MG63 (cell line): ENCODE measurements at regions not wholly inside any gene's neighbourhood (a gene's known extent, or its start where the extent isn't known, plus 50 kb on each side); places are given as distances from the start of the nearest gene placed in this dataset.
A peak's percentile ranks its signal among the peaks of the same experiment; 100 is the strongest.
"Not testable (repeated sequence)": the region's sequence is repeated elsewhere in the genome, so short reads cannot be mapped to it uniquely, and the experiment has no call there.

Source experiments
- DNase-seq: peaks from one replicate; pipeline ENCODE4 v3.0.0-alpha.2; 2020
- H3K27me3 ChIP-seq: fragments of 250-450 bp; sonication (Bioruptor Pico); 2 replicates; pipeline ENCODE4 v1.5.1; 2020; ENCODE audit warnings: mild to moderate bottlenecking, moderate library complexity
- H3K36me3 ChIP-seq: fragments of 250-450 bp; sonication (Bioruptor Pico); 2 replicates; pipeline ENCODE4 v1.5.1; 2020; ENCODE audit warnings: mild to moderate bottlenecking, moderate library complexity
- H3K4me3 ChIP-seq: fragments of 250-450 bp; sonication (Bioruptor Pico); 2 replicates; pipeline ENCODE4 v1.5.1; 2020; ENCODE audit warnings: mild to moderate bottlenecking, moderate library complexity
- H3K9me3 ChIP-seq: fragments of 250-450 bp; sonication (Bioruptor Pico); 2 replicates; pipeline ENCODE4 v1.5.1; 2020; ENCODE audit warnings: mild to moderate bottlenecking, moderate library complexity

GRCh38 chr22:47888817-47889216 lies 1126.4 kb downstream of the TBC1D22A start:
- no peaks in the 10 kb centered on the region for H3K36me3 ChIP-seq
- no peak for DNase-seq
- H3K9me3 ChIP-seq = no peaks in the 10 kb centered on the region
- H3K27me3 ChIP-seq = no peaks in the 10 kb centered on the region
- no peak overlapping the region for H3K4me3 ChIP-seq

GRCh38 chr22:47884775-47885174 lies 1122.3 kb downstream of the TBC1D22A start:
- no peaks in the 10 kb centered on the region for H3K9me3 ChIP-seq
- no peaks in the 10 kb centered on the region for H3K27me3 ChIP-seq
- no peaks in the 10 kb centered on the region for H3K36me3 ChIP-seq
- no peak for DNase-seq
- no peak overlapping the region for H3K4me3 ChIP-seq

- Histone ChIP-seq H3K9me3 (no peaks in the 10 kb centered on the region), H3K4me3 (no peak overlapping the region), H3K27me3 (no peaks in the 10 kb centered on the region), H3K36me3 (no peaks in the 10 kb centered on the region)
- no peak for DNase-seq
These were observed 1121.8 kb downstream of the TBC1D22A start for GRCh38 chr22:47884200-47884599.

- Histone ChIP-seq H3K9me3 (no peaks in the 10 kb centered on the region), H3K4me3 (no peak overlapping the region), H3K27me3 (no peaks in the 10 kb centered on the region), H3K36me3 (no peaks in the 10 kb centered on the region)
- DNase-seq = no peak
These were observed 1121.3 kb downstream of the TBC1D22A start for GRCh38 chr22:47883757-47884156.

- Histone ChIP-seq H3K9me3 (no peaks in the 10 kb centered on the region), H3K4me3 (no peak overlapping the region), H3K36me3 (no peaks in the 10 kb centered on the region), H3K27me3 (no peaks in the 10 kb centered on the region)
- DNase-seq = no peak
These were observed 1116.9 kb downstream of the TBC1D22A start for GRCh38 chr22:47879346-47879745.

GRCh38 chr22:47878460-47878859 lies 1116.0 kb downstream of the TBC1D22A start:
- Histone ChIP-seq H3K27me3 (no peaks in the 10 kb centered on the region), H3K9me3 (no peaks in the 10 kb centered on the region), H3K36me3 (no peaks in the 10 kb centered on the region), H3K4me3 (no peak overlapping the region)
- DNase-seq = no peak

- H3K36me3 ChIP-seq = no peaks in the 10 kb centered on the region
- H3K4me3 ChIP-seq = no peak overlapping the region
- no peaks in the 10 kb centered on the region for H3K27me3 ChIP-seq
- H3K9me3 ChIP-seq = 0 out of 2 replicates have a peak, but pooled peaks cover under 1% of the 10 kb centered on the region
- no peak for DNase-seq
These were observed 1110.5 kb downstream of the TBC1D22A start for GRCh38 chr22:47872761-47873535.

- Histone ChIP-seq H3K27me3 (no peaks in the 10 kb centered on the region), H3K36me3 (no peaks in the 10 kb centered on the region), H3K4me3 (no peak overlapping the region), H3K9me3 (0 out of 2 replicates have a peak, but pooled peaks cover 5% of the 10 kb centered on the region)
- no peak for DNase-seq
These were observed 1103.2 kb downstream of the TBC1D22A start for GRCh38 chr22:47865626-47866025.

- H3K9me3 ChIP-seq = no peaks in the 10 kb centered on the region
- no peaks in the 10 kb centered on the region for H3K36me3 ChIP-seq
- DNase-seq = no peak
- no peak overlapping the region for H3K4me3 ChIP-seq
- no peaks in the 10 kb centered on the region for H3K27me3 ChIP-seq
These were observed 1099.9 kb downstream of the TBC1D22A start for GRCh38 chr22:47862394-47862793.

GRCh38 chr22:47860907-47861306 lies 1098.5 kb downstream of the TBC1D22A start:
- not testable (repeated sequence) for H3K36me3 ChIP-seq, H3K9me3 ChIP-seq, H3K27me3 ChIP-seq, DNase-seq, H3K4me3 ChIP-seq

- H3K36me3 ChIP-seq = no peaks in the 10 kb centered on the region
- DNase-seq = no peak
- H3K4me3 ChIP-seq = no peak overlapping the region
- no peaks in the 10 kb centered on the region for H3K9me3 ChIP-seq
- no peaks in the 10 kb centered on the region for H3K27me3 ChIP-seq
These were observed 1097.6 kb downstream of the TBC1D22A start for GRCh38 chr22:47859881-47860525.

- no peaks in the 10 kb centered on the region for H3K9me3 ChIP-seq
- H3K27me3 ChIP-seq = no peaks in the 10 kb centered on the region
- no peak for DNase-seq
- H3K4me3 ChIP-seq = no peak overlapping the region
- no peaks in the 10 kb centered on the region for H3K36me3 ChIP-seq
These were observed 1096.4 kb downstream of the TBC1D22A start for GRCh38 chr22:47858773-47859306.

GRCh38 chr22:47854680-47855079 lies 1092.2 kb downstream of the TBC1D22A start:
- Histone ChIP-seq H3K4me3 (no peak overlapping the region), H3K27me3 (no peaks in the 10 kb centered on the region), H3K9me3 (no peaks in the 10 kb centered on the region), H3K36me3 (no peaks in the 10 kb centered on the region)
- DNase-seq = no peak

GRCh38 chr22:47854251-47854650 lies 1091.8 kb downstream of the TBC1D22A start:
- H3K4me3 ChIP-seq = no peak overlapping the region
- no peaks in the 10 kb centered on the region for H3K9me3 ChIP-seq
- no peaks in the 10 kb centered on the region for H3K27me3 ChIP-seq
- DNase-seq = no peak
- no peaks in the 10 kb centered on the region for H3K36me3 ChIP-seq

- no peaks in the 10 kb centered on the region for H3K36me3 ChIP-seq
- no peaks in the 10 kb centered on the region for H3K9me3 ChIP-seq
- no peak for DNase-seq
- no peaks in the 10 kb centered on the region for H3K27me3 ChIP-seq
- H3K4me3 ChIP-seq = no peak overlapping the region
These were observed 1091.3 kb downstream of the TBC1D22A start for GRCh38 chr22:47853750-47854149.

- Histone ChIP-seq H3K36me3 (no peaks in the 10 kb centered on the region), H3K27me3 (no peaks in the 10 kb centered on the region), H3K4me3 (no peak overlapping the region), H3K9me3 (no peaks in the 10 kb centered on the region)
- no peak for DNase-seq
These were observed 1089.1 kb downstream of the TBC1D22A start for GRCh38 chr22:47851586-47851985.

- Histone ChIP-seq H3K9me3 (no peaks in the 10 kb centered on the region), H3K4me3 (no peak overlapping the region), H3K36me3 (no peaks in the 10 kb centered on the region), H3K27me3 (no peaks in the 10 kb centered on the region)
- peak; percentile 57 for DNase-seq
These were observed 1088.2 kb downstream of the TBC1D22A start for GRCh38 chr22:47850644-47851151.

- H3K9me3 ChIP-seq = no peaks in the 10 kb centered on the region
- DNase-seq = no peak
- no peaks in the 10 kb centered on the region for H3K27me3 ChIP-seq
- H3K4me3 ChIP-seq = no peak overlapping the region
- no peaks in the 10 kb centered on the region for H3K36me3 ChIP-seq
These were observed 1087.1 kb downstream of the TBC1D22A start for GRCh38 chr22:47849576-47849975.
